Lower lobe of right lung (tissue), 2 donors: ENCODE measurements at regions not wholly inside any gene's neighbourhood (a gene's known extent, or its start where the extent isn't known, plus 50 kb on each side); places are given as distances from the start of the nearest gene placed in this dataset.

ENCODE experiments used
- ATAC-seq, 2 donors: fragments of 200-7000 bp; cut with Tn5 transposase; one replicate each; pipeline ENCODE4 v1.9.1; 2020 to 2022; ENCODE audit warnings: mild to moderate bottlenecking in 2 of 2, moderate library complexity in 2 of 2
- DNase-seq: peaks from one replicate; pipeline ENCODE4 v3.0.0-alpha.2; 2020
- H3K27ac ChIP-seq: fragments of 200-600 bp; one replicate; pipeline ENCODE4 v1.8.0; 2022
- H3K27me3 ChIP-seq: fragments of 200-600 bp; one replicate; pipeline ENCODE4 v1.8.0; 2022; ENCODE audit warnings: low read depth
- H3K36me3 ChIP-seq: fragments of 200-600 bp; one replicate; pipeline ENCODE4 v1.8.0; 2022; ENCODE audit warnings: mild to moderate bottlenecking
- H3K4me1 ChIP-seq: fragments of 200-600 bp; one replicate; pipeline ENCODE4 v1.8.0; 2022
- H3K4me3 ChIP-seq: fragments of 200-600 bp; one replicate; pipeline ENCODE4 v1.8.0; 2022; ENCODE audit warnings: mild to moderate bottlenecking
- H3K9me3 ChIP-seq: fragments of 200-600 bp; one replicate; pipeline ENCODE4 v1.8.0; 2022
- CTCF ChIP-seq: fragments of 200-600 bp; IDR thresholded peaks from one replicate; pipeline ENCODE4 v1.8.0; 2022; ENCODE audit warnings: antibody characterized with exemption, mild to moderate bottlenecking
- intact Hi-C: fragments of 100-400 bp; cut with DNase I; formaldehyde crosslinking; loops from one replicate; pipeline ENCODE4 v1.11.0; 2022
- donor health status: DM: no; HTN: yes; CAD: no; lungs with severe emphysema.

- Histone ChIP-seq H3K27me3 (no peaks in the 10 kb centered on the region), H3K4me3 (no peak overlapping the region), H3K9me3 (no peaks in the 10 kb centered on the region), H3K27ac (no peak overlapping the region), H3K4me1 (no peaks in the 10 kb centered on the region), H3K36me3 (no peaks in the 10 kb centered on the region)
- DNase-seq: no peak
- no peak for TF ChIP-seq CTCF
- intact Hi-C loops: no loop called here
- ATAC-seq: no peak
Observed at GRCh38 chr14:98226411-98226810, 1045.6 kb downstream of the BCL11B start.

- ATAC-seq (no peak), DNase-seq (no peak)
- H3K27me3 ChIP-seq: no peaks in the 10 kb centered on the region
- H3K9me3 ChIP-seq: no peaks in the 10 kb centered on the region
- H3K27ac ChIP-seq: no peak overlapping the region
- H3K4me1 ChIP-seq: no peaks in the 10 kb centered on the region
- TF ChIP-seq CTCF: no peak
- intact Hi-C loops: no loop called here
- H3K4me3 ChIP-seq: no peak overlapping the region
- H3K36me3 ChIP-seq: no peaks in the 10 kb centered on the region
Observed at GRCh38 chr14:98227000-98227726, 1044.8 kb downstream of the BCL11B start.

GRCh38 chr14:98227727-98228111, 1044.3 kb downstream of the BCL11B start:
- Histone ChIP-seq H3K27ac (no peak overlapping the region), H3K4me3 (no peak overlapping the region), H3K9me3 (no peaks in the 10 kb centered on the region), H3K27me3 (no peaks in the 10 kb centered on the region), H3K4me1 (no peaks in the 10 kb centered on the region), H3K36me3 (no peaks in the 10 kb centered on the region)
- intact Hi-C loops: no loop called here
- ATAC-seq (no peak), DNase-seq (no peak)
- no peak for TF ChIP-seq CTCF

- H3K36me3 ChIP-seq: no peaks in the 10 kb centered on the region
- TF ChIP-seq CTCF: no peak
- intact Hi-C loops: no loop called here
Observed at GRCh38 chr14:98229656-98230366, 1042.2 kb downstream of the BCL11B start.

GRCh38 chr14:98230411-98230810, 1041.6 kb downstream of the BCL11B start:
- Histone ChIP-seq H3K9me3 (no peaks in the 10 kb centered on the region), H3K4me1 (no peaks in the 10 kb centered on the region), H3K4me3 (no peak overlapping the region), H3K27me3 (no peaks in the 10 kb centered on the region), H3K36me3 (no peaks in the 10 kb centered on the region), H3K27ac (no peak overlapping the region)
- intact Hi-C loops: no loop called here
- no peak for ATAC-seq
- DNase-seq: no peak
- no peak for TF ChIP-seq CTCF

More at GRCh38 chr14:98229656-98230366, 1042.2 kb downstream of the BCL11B start:
- no peaks in the 10 kb centered on the region for H3K27me3 ChIP-seq
- H3K9me3 ChIP-seq: no peaks in the 10 kb centered on the region
- ATAC-seq: no peak
- H3K4me1 ChIP-seq: no peaks in the 10 kb centered on the region
- no peak overlapping the region for H3K4me3 ChIP-seq
- DNase-seq: no peak
- no peak overlapping the region for H3K27ac ChIP-seq
